HCT116 (cell line): ENCODE measurements at regions not wholly inside any gene's neighbourhood (a gene's known extent, or its start where the extent isn't known, plus 50 kb on each side); places are given as distances from the start of the nearest gene placed in this dataset.

ENCODE experiments used
- ATAC-seq: fragments of 200-7000 bp; cut with Tn5 transposase; 2 replicates; pipeline ENCODE4 v1.9.1; 2020; ENCODE audit warnings: mild to moderate bottlenecking, moderate library complexity
- BruUV-seq: library from RNA; stranded (reverse); fragments of 400-500 nt; replicated peaks from 2 replicates; lab custom pipeline; 2021; lab: Mats Ljungman, UMichigan
- CTCF ChIA-PET: fragments of 300-600 bp; sonication (Branson Sonifier 250); formaldehyde crosslinking; loops from one replicate; lab custom pipeline; 2021; ENCODE audit warnings: antibody characterized with exemption; lab: Charles Lee
- POLR2A ChIA-PET: fragments of 300-600, 350-600 bp; sonication (Branson Sonifier 250); formaldehyde crosslinking; loops from one replicate; lab custom pipeline; 2021; ENCODE audit warnings: antibody characterized with exemption; lab: Charles Lee
- RAD21 ChIA-PET, 2 experiments: fragments of 300-600 bp; sonication (Branson Sonifier 250); formaldehyde crosslinking; loops; one replicate each; lab custom pipeline; 2023; ENCODE audit warnings: low total read pairs in 2 of 2; ENCODE audit not compliant: uncharacterized antibody in 2 of 2, unreplicated experiment in 2 of 2, low non-redundant PET in 1 of 2; lab: Charles Lee
- DNase-seq: peaks from one replicate; pipeline ENCODE4 v3.0.0-alpha.2; 2010; ENCODE audit warnings: low read depth, low spot score
- H2AFZ ChIP-seq: fragments of 200-600 bp; shearing (Covaris generic), sonication (generic); 2 replicates; pipeline ENCODE4 v1.6.1; 2017; ENCODE audit warnings: low read depth, mixed run types, mixed read lengths, antibody characterized with exemption, low read length; ENCODE audit not compliant: poor library complexity, severe bottlenecking
- H3K27ac ChIP-seq: 2 replicates; pipeline ENCODE4 v1.5.1; 2012; ENCODE audit warnings: low read depth, low read length
- H3K27me3 ChIP-seq: fragments of 200-600 bp; sonication (generic); 2 replicates; pipeline ENCODE4 v1.6.1; 2016; ENCODE audit warnings: mixed run types, low read length, mixed read lengths; ENCODE audit not compliant: insufficient read depth
- H3K36me3 ChIP-seq, 2 experiments: fragments of 200-500 bp in 1 of 2; fragments of 200-600 bp in 1 of 2; sonication (Bioruptor generic) in 1 of 2; sonication (generic) in 1 of 2; 2 replicates each; pipeline versions ENCODE4 v1.5.1 to v1.6.1; 2014 to 2016; ENCODE audit warnings: low read length in 2 of 2, inconsistent platforms in 1 of 2, mixed read lengths in 1 of 2, mixed run types in 1 of 2; ENCODE audit not compliant: insufficient read depth in 2 of 2, control insufficient read depth in 1 of 2
- H3K4me1 ChIP-seq, 2 experiments: fragments of 200-600 bp in 1 of 2; sonication (generic) in 1 of 2; 2 replicates each; pipeline versions ENCODE4 v1.5.1 to v1.6.1; 2012 to 2017; ENCODE audit warnings: low read length in 2 of 2, inconsistent platforms in 1 of 2, mild to moderate bottlenecking in 1 of 2, mixed read lengths in 1 of 2, mixed run types in 1 of 2, moderate library complexity in 1 of 2; ENCODE audit not compliant: insufficient read depth in 2 of 2, control insufficient read depth in 1 of 2
- H3K4me2 ChIP-seq: fragments of 200-600 bp; sonication (generic); 2 replicates; pipeline ENCODE4 v1.6.1; 2017; ENCODE audit warnings: mixed run types, low read length, mixed read lengths
- H3K4me3 ChIP-seq, 2 experiments: fragments of 200-600 bp in 1 of 2; sonication (generic) in 1 of 2; replicated peaks in 1 of 2; 2 replicates each; pipeline ENCODE4 v1.5.1; 2011 to 2016; ENCODE audit warnings: low read length in 2 of 2, control low read depth in 1 of 2, low read depth in 1 of 2, mild to moderate bottlenecking in 1 of 2, mixed read lengths in 1 of 2, mixed run types in 1 of 2
- H3K79me2 ChIP-seq: fragments of 200-600 bp; sonication (generic); 2 replicates; pipeline ENCODE4 v1.6.1; 2017; ENCODE audit warnings: mild to moderate bottlenecking, mixed run types, low read length, moderate library complexity, mixed read lengths; ENCODE audit not compliant: insufficient read depth
- H3K9ac ChIP-seq: fragments of 200-600 bp; sonication (generic); 2 replicates; pipeline ENCODE4 v1.6.1; 2016; ENCODE audit warnings: low read length, mixed read lengths
- H3K9me2 ChIP-seq: fragments of 200-600 bp; sonication (generic), shearing (Covaris generic); 2 replicates; pipeline ENCODE4 v1.6.1; 2017; ENCODE audit warnings: mixed run types, mild to moderate bottlenecking, moderate library complexity; ENCODE audit not compliant: insufficient read depth
- H3K9me3 ChIP-seq, 2 experiments: fragments of 200-500 bp in 1 of 2; fragments of 200-600 bp in 1 of 2; sonication (Bioruptor generic) in 1 of 2; sonication (generic) in 1 of 2; 2 replicates each; pipeline ENCODE4 v1.6.1; 2014 to 2017; ENCODE audit warnings: low read length in 2 of 2, mixed read lengths in 2 of 2, inconsistent platforms in 1 of 2, low read depth in 1 of 2, mild to moderate bottlenecking in 1 of 2, mixed run types in 1 of 2, moderate library complexity in 1 of 2; ENCODE audit not compliant: control insufficient read depth in 1 of 2, insufficient read depth in 1 of 2
- H4K20me1 ChIP-seq: fragments of 200-600 bp; sonication (generic), shearing (Covaris generic); 2 replicates; pipeline ENCODE4 v1.6.1; 2017; ENCODE audit warnings: mixed run types, mild to moderate bottlenecking, moderate library complexity; ENCODE audit not compliant: insufficient read depth
- CBX3 ChIP-seq: IDR thresholded peaks from 2 replicates; pipeline ENCODE4 v1.6.1; 2012; ENCODE audit warnings: low read depth
- EGR1 ChIP-seq: IDR thresholded peaks from 2 replicates; pipeline ENCODE4 v1.6.1; 2012; ENCODE audit warnings: low read depth
- ELF1 ChIP-seq: IDR thresholded peaks from 2 replicates; pipeline ENCODE4 v1.6.1; 2012; ENCODE audit warnings: low read depth, borderline replicate concordance
- FOSL1 ChIP-seq: IDR thresholded peaks from 2 replicates; pipeline ENCODE4 v1.6.1; 2012; ENCODE audit warnings: low read depth
- JUND ChIP-seq: IDR thresholded peaks from 2 replicates; pipeline ENCODE4 v1.6.1; 2012
- SP1 ChIP-seq: IDR thresholded peaks from 2 replicates; pipeline ENCODE4 v1.6.1; 2012; ENCODE audit warnings: low read depth
- TCF7L2 ChIP-seq: IDR thresholded peaks from 2 replicates; pipeline ENCODE4 v1.7.0; 2011; ENCODE audit warnings: borderline replicate concordance, inconsistent platforms; ENCODE audit not compliant: insufficient read depth, insufficient read length; ENCODE audit errors: extremely low read depth
- ZFX ChIP-seq: fragments of 450-650 bp; IDR thresholded peaks from 2 replicates; pipeline ENCODE4 v1.6.1; 2017
- intact Hi-C: fragments of 100-400 bp; cut with micrococcal nuclease; formaldehyde crosslinking; loops from 2 replicates; pipeline ENCODE4 v1.10.0; 2022
- TF ChIP-seq, protein P1 (sequence below): IDR thresholded peaks from 2 replicates; pipeline ENCODE4 v1.6.1; 2012
- TF ChIP-seq, protein P2 (sequence below): IDR thresholded peaks from 2 replicates; pipeline ENCODE4 v1.6.1; 2012; ENCODE audit warnings: low read depth
- TF ChIP-seq, protein P3 (sequence below), 3 experiments: fragments of 200-600 bp in 1 of 3; sonication (generic) in 1 of 3; IDR thresholded peaks in 2 of 3; conservative IDR thresholded peaks in 1 of 3; 2 replicates each; pipeline ENCODE4 v1.5.1; 2012 to 2017; ENCODE audit warnings: low read depth in 2 of 3, low read length in 2 of 3, antibody characterized with exemption in 1 of 3, borderline replicate concordance in 1 of 3, control low read depth in 1 of 3, mild to moderate bottlenecking in 1 of 3, mixed read lengths in 1 of 3, mixed run types in 1 of 3, moderate library complexity in 1 of 3; ENCODE audit not compliant: insufficient read depth in 1 of 3

DNA sequence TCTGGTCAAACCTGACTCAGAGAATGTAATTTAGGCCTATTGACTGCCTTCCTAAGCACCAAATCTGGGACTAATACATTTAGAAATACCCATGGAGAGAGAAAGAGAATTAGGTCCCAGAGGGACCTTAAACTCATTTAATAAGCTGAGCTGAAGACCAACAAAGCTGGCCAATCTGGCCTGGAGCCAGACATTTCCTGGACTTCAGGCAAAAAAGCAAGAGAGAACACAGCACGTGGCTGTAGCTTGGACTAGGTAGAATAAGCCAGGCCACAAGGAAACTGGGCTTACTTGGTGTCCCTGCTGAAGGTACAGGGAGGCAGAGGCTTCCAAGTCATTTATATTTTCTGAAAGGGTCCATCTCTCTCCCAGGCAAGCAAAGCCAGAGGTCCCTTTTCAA lies 88.1 kb downstream of the RTP4 start:
- no peaks in the 10 kb centered on the region for H3K9me3 ChIP-seq
- TF ChIP-seq, protein P1, sequence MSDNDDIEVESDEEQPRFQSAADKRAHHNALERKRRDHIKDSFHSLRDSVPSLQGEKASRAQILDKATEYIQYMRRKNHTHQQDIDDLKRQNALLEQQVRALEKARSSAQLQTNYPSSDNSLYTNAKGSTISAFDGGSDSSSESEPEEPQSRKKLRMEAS = no peak
- no peak for TF ChIP-seq EGR1
- H3K4me3 ChIP-seq = no peak overlapping the region
- intact Hi-C loops = no loop called here
- BruUV-seq = no TSS peak
- H3K79me2 ChIP-seq = no peaks in the 10 kb centered on the region
- ATAC-seq = no peak
- no peaks in the 10 kb centered on the region for H4K20me1 ChIP-seq
- DNase-seq = no peak
- no peak overlapping the region for H3K9ac ChIP-seq
- H3K4me1 ChIP-seq = no peaks in the 10 kb centered on the region
- H3K27ac ChIP-seq = no peak overlapping the region
- no peaks in the 10 kb centered on the region; the same call in 1 of the 2 replicates for H3K27me3 ChIP-seq
- ChIA-PET POLR2A (no interaction called here), CTCF (no interaction called here), RAD21 (no interaction called here)
- no peak overlapping the region for H2AFZ ChIP-seq
- H3K4me2 ChIP-seq = no peak overlapping the region
- no peaks in the 10 kb centered on the region for H3K36me3 ChIP-seq
- no peaks in the 10 kb centered on the region for H3K9me2 ChIP-seq

DNA sequence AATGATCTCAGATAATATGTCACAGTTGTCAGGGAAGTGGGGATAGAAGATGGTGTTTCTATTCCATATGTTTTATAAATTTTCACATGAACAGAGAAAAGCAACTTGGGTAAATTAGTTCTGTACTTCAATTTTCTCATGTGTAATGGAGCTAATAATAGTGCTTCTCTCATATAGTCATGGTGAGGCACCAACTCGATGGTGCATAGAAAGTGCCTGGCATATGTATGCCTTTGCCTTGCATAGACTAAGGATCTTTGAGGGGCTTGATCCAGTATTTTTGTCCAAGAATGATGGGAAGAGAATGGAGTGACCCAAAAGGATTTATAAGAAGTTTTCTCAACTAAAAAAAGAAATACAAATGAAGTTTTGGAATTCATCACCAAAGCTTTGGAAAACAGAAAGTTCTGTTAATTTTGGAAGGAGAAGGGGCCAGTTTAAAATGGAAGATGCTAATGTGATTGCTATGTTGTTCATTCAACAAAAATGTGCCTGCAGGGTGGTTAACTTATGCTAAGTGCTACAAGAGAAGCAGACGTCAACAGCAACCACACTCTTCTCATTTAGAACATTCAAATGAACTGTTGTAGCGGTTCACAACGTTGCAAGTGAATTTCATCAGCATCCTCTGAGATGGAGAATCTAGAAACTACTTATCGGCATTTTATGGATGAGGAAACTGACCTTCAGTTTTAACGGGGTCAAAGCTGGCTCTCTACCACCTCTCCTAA lies 86.1 kb downstream of the RTP4 start:
- BruUV-seq = no TSS peak
- intact Hi-C loops = no loop called here
- no peaks in the 10 kb centered on the region for H3K27me3 ChIP-seq
- no peaks in the 10 kb centered on the region for H4K20me1 ChIP-seq
- CTCF ChIA-PET = no interaction called here
- H3K4me1 ChIP-seq = no peaks in the 10 kb centered on the region
- H3K9me3 ChIP-seq = no peaks in the 10 kb centered on the region
- H3K27ac ChIP-seq = no peak overlapping the region
- H2AFZ ChIP-seq = no peak overlapping the region
- ATAC-seq (no peak), DNase-seq (no peak)
- H3K9me2 ChIP-seq = no peaks in the 10 kb centered on the region
- RAD21 ChIA-PET = no interaction called here
- H3K79me2 ChIP-seq = no peaks in the 10 kb centered on the region
- no peak overlapping the region for H3K4me3 ChIP-seq
- H3K9ac ChIP-seq = no peak overlapping the region
- POLR2A ChIA-PET = no interaction called here
- H3K36me3 ChIP-seq = no peaks in the 10 kb centered on the region
- no peak overlapping the region for H3K4me2 ChIP-seq
- TF ChIP-seq ELF1 (no peak), CBX3 (no peak), TCF7L2 (no peak), ZFX (no peak), SP1 (no peak), EGR1 (no peak), FOSL1 (no peak), JUND (no peak)
- TF ChIP-seq, protein P2, sequence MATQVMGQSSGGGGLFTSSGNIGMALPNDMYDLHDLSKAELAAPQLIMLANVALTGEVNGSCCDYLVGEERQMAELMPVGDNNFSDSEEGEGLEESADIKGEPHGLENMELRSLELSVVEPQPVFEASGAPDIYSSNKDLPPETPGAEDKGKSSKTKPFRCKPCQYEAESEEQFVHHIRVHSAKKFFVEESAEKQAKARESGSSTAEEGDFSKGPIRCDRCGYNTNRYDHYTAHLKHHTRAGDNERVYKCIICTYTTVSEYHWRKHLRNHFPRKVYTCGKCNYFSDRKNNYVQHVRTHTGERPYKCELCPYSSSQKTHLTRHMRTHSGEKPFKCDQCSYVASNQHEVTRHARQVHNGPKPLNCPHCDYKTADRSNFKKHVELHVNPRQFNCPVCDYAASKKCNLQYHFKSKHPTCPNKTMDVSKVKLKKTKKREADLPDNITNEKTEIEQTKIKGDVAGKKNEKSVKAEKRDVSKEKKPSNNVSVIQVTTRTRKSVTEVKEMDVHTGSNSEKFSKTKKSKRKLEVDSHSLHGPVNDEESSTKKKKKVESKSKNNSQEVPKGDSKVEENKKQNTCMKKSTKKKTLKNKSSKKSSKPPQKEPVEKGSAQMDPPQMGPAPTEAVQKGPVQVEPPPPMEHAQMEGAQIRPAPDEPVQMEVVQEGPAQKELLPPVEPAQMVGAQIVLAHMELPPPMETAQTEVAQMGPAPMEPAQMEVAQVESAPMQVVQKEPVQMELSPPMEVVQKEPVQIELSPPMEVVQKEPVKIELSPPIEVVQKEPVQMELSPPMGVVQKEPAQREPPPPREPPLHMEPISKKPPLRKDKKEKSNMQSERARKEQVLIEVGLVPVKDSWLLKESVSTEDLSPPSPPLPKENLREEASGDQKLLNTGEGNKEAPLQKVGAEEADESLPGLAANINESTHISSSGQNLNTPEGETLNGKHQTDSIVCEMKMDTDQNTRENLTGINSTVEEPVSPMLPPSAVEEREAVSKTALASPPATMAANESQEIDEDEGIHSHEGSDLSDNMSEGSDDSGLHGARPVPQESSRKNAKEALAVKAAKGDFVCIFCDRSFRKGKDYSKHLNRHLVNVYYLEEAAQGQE = no peak
- TF ChIP-seq, protein P3, sequence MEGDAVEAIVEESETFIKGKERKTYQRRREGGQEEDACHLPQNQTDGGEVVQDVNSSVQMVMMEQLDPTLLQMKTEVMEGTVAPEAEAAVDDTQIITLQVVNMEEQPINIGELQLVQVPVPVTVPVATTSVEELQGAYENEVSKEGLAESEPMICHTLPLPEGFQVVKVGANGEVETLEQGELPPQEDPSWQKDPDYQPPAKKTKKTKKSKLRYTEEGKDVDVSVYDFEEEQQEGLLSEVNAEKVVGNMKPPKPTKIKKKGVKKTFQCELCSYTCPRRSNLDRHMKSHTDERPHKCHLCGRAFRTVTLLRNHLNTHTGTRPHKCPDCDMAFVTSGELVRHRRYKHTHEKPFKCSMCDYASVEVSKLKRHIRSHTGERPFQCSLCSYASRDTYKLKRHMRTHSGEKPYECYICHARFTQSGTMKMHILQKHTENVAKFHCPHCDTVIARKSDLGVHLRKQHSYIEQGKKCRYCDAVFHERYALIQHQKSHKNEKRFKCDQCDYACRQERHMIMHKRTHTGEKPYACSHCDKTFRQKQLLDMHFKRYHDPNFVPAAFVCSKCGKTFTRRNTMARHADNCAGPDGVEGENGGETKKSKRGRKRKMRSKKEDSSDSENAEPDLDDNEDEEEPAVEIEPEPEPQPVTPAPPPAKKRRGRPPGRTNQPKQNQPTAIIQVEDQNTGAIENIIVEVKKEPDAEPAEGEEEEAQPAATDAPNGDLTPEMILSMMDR (IDR thresholded peaks at IDR 0.05 in 2 of 3, conservative IDR thresholded peaks at IDR 0.05 in 1 of 3; ENCODE audit: borderline replicate concordance in 1 of 3, insufficient read depth in 1 of 3, low read depth in 2 of 3, low read length in 2 of 3) = no peak
- TF ChIP-seq, protein P1 = no peak
